ENCODE measurements at regions not wholly inside any gene's neighbourhood (a gene's known extent, or its start where the extent isn't known, plus 50 kb on each side); places are given as distances from the start of the nearest gene placed in this dataset.
"Not testable (repeated sequence)": the region's sequence is repeated elsewhere in the genome, so short reads cannot be mapped to it uniquely, and the experiment has no call there.

DNA sequence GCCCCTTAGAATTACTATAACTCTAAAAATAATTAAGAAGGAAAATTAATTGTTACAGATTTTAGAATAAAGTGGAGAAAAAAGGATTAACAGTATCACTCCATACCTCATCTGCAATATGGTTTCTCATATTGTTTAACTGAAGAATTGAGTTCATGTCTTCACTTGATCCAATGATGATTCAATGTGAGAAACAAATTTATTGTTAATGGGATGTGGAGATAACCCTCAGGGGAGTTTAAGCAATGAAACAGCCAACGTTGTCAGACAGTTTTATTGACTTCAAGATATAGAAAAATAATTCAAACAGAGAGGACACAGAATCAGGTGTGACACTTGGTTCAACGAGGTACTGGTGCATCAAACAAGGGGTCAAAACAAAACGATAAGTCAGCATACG, 665.2 kb upstream of the ACO1 start:
- no peak for DNase-seq
- in situ Hi-C loops (cut with MboI; ENCODE audit: low pct_unique_long_range_greater_than_20kb, low sequenced_read_pairs), result no loop called here

DNA sequence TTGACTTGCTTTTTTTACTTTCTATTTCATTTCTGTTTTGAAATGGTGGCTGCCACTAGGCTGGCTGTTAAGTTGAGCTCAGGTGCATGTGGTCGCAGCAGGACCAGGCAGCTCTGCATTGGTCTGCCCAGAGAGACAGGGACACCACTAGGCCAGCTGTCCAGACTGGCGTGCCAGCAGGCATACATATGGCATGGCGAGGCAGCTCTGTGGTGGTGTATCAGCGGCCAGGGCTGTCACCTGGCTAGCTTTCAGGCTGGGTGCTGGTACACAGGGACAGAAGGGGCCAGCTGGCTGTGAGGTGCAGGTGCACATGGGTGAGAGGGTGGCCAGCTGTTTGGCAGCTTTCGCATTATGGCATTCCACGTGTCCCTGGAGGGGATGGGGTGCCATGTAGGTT, 654.0 kb upstream of the ACO1 start:
- in situ Hi-C loops (cut with MboI; ENCODE audit: low pct_unique_long_range_greater_than_20kb, low sequenced_read_pairs), result no loop called here
- DNase-seq, result no peak

DNA sequence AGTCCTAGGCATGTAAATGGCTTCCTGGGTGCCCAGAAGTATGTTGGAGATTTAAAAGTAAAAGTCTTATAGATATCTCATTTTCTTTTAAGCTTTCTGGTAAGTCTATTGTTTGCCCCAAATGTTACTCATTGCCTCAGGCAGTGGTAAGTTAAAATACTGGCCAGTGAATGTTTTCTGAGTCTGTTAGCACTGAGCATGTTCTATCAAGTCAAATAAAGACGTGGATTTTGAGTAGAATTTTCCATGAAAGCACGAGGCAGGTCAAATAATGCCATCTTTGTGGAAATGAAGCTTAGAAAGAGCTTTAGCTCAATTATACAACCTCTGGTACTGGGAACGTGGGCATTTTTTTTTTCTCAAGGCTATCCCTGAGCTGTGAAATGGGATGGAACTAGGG, 651.3 kb upstream of the ACO1 start:
- DNase-seq, result no peak
- in situ Hi-C loops (cut with MboI; ENCODE audit: low pct_unique_long_range_greater_than_20kb, low sequenced_read_pairs), result no loop called here

DNA sequence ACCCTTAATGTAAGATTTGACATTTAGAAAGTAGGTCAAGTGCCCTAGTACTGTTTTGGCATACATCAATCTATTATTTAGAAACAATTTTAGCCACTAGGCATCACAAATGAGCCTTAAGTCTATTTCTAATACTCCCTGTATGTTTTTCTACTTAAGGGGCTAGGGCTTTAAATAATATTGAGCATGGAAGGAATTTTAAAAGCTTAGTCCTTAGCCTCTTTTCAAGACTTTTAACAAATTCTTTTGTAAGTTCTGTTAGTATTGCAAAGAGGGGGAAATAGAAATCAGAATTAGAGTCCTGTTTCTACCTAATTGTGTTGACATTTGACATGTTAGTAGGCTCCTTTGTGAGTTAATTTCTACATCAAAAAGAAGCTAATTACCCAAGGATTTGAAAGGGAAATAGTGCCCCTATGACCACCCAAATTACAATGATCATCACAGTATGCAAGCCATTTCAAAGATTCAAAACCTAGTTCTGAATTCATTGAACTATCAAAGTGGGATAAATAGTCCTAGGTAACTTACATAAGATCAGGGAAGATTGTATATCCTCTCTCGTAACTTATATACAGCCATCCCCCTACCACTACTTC, 647.8 kb upstream of the ACO1 start:
- in situ Hi-C loops (cut with MboI; ENCODE audit: low pct_unique_long_range_greater_than_20kb, low sequenced_read_pairs), result no loop called here
- no peak for DNase-seq

DNA sequence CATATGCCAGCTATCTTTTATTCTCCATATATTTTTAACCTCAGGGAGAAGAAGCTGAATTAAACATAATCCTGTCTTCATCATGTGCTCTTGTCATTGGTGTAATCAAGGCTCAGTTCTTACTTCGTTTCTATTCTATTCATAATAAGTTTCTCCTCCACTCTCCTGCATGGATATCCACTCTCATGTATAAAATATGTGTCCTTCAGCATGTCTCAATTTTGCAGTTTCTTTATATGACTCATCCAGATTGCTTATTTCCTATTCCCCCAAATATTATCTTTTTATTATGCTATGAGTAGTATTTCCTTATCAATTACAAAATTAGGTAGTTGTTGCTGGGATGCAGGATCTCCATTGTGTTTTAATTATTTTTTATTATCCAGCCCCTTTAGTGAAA, 643.7 kb upstream of the ACO1 start:
- no peak for DNase-seq
- in situ Hi-C loops (cut with MboI; ENCODE audit: low pct_unique_long_range_greater_than_20kb, low sequenced_read_pairs), result no loop called here

DNA sequence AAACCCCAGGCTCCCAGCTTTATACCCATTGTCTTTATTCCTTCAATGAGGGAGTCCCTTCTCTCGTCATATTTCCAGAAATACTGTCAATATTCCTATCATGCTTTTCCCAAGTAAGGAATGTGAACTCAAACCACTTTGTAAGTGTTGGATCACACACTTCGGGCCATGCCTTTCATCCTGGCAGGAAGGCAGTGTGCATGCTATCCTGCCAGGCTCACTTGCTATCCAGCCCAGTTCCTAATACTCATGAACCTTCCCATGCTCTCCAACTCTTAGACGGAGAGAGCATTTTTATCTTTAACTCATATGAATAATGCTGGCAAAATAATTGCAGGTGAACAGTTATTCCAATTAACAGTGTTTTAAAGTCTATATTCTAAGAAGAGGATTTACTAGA, 639.9 kb upstream of the ACO1 start:
- no peak for DNase-seq
- in situ Hi-C loops (cut with MboI; ENCODE audit: low pct_unique_long_range_greater_than_20kb, low sequenced_read_pairs), result no loop called here

DNA sequence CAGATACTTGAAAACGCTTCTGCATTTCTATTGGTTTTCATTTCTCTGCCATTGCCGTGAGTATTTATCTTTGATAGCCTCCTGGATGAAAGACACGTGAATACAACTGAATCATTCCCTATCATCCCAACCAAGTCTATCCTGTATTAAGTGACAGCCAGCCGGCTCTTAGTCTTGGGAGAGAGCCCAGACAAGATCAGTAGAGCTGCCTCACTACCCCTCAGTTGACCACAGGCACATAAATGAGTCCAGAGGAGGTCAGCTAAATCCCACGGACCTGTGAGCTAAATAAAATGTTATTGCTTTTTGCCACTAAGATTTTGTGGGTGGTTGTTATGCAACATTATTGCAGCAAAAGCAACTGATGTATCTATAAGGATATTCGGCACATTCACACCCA, 639.0 kb upstream of the ACO1 start:
- no peak for DNase-seq
- in situ Hi-C loops (cut with MboI; ENCODE audit: low pct_unique_long_range_greater_than_20kb, low sequenced_read_pairs), result no loop called here

DNA sequence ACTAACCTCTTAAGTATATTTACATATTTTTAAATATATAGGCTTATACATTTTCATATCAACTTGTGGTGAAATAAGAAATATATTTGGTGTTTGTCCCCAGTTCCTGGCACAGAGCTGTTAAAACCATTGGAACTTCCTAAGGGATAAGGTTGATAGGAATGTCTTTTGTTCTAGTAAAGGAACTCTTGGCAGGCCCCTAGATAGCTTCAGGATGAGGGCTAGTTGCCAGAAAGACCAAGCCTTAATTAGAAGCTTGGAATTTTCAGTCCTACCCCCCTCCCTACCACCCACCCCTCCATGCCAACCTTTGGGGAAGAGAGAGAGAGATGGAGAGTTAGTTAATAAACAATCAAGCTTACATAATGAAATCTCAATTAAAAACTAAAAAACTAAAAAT, 638.6 kb upstream of the ACO1 start:
- in situ Hi-C loops (cut with MboI; ENCODE audit: low pct_unique_long_range_greater_than_20kb, low sequenced_read_pairs), result no loop called here
- DNase-seq, result no peak

DNA sequence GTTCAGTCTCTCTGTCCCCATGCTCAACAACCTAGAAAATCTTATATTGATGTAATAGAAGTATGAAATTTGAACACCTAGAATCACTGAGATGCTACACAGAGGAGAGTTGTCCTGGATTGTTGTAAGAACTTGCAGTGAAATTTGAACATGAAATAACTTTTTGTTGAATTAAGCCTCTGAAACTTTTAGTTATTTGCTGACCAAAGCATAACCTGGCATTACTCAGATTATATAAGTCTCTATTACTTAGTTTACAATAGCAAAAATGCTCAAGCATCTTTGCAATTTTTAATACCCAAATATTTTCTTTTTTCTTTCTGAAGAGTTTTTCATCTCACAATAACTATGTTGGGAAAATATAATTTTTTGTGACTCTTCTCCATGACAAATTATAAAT, 630.7 kb upstream of the ACO1 start:
- DNase-seq, result no peak
- in situ Hi-C loops (cut with MboI; ENCODE audit: low pct_unique_long_range_greater_than_20kb, low sequenced_read_pairs), result no loop called here

DNA sequence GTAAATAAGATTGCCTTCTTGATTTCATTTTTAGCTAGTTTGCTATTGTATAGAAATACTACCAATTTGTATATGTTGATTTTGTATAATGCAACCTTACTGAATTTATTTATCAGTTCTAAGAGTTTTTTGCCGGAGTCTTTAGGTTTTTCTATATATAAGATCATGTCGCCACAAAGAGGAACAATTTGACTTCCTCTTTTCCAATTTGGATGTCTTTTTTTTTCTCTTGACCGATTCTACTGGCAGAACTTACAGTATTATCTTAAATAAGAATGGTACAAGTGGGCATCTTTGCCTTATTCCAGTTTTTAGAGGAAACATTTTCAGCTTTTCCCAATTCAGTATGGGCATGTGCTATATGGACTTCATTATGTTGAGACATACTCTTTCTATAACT, 624.7 kb upstream of the ACO1 start:
- in situ Hi-C loops (cut with MboI; ENCODE audit: low pct_unique_long_range_greater_than_20kb, low sequenced_read_pairs), result no loop called here
- peak; percentile 41 for DNase-seq

DNA sequence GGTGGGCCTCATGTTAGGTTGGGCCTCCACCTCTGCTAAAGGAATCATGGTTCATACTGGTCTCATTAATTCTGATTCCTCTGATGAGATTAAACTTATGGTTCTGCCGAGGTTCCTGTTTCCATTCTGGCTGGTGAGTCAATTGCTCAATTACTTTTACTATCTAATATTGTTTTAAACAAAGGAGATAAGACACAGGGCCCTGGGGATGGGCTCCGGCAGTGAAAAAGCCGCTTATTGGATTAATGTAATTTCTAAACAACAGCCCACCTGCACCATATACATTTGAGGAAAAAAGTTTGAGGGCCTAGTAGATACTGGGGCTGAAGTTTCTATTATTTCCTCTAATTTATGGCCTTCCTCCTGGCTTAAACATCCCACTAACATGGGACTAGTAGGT, 610.4 kb upstream of the ACO1 start:
- DNase-seq; in situ Hi-C loops (cut with MboI; ENCODE audit: low pct_unique_long_range_greater_than_20kb, low sequenced_read_pairs): not testable (repeated sequence)

DNA sequence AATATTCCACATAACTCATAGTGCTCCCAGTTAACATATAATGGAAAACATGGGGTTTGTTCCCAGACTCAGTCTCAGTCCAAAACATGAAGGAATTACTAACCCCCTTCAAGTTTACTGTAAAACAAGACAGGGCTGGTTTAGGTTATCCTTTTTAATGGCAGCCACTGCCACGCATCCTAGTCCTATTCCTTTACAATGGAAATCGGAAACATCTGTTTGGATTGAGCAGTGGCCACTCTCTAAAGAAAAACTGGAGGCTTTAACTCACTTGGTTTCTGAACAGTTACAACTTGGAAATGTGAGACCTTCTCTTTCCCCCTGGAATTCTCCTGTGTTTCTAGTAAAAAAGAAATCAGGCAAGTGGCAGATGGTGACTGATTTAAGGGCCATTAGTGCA, 609.9 kb upstream of the ACO1 start:
- in situ Hi-C loops (cut with MboI; ENCODE audit: low pct_unique_long_range_greater_than_20kb, low sequenced_read_pairs), result no loop called here
- no peak for DNase-seq

DNA sequence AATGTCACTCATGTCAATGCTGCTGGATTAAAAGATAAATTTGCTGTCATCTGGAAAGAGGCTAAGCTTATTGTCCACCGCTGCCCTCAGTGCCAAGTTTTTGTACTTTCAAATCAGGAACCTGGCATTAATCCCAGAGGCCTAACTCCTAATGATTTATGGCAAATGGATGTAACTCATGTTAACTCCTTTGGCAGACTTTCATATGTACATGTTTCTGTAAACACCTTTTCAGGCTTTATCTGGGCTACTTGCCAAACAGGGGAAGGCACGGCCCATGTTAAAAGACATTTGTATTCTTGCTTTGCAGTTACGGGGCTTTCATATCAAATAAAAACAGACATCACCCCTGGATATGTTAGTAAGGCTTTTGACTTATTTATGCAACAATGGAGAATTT, 608.0 kb upstream of the ACO1 start:
- no peak for DNase-seq
- in situ Hi-C loops (cut with MboI; ENCODE audit: low pct_unique_long_range_greater_than_20kb, low sequenced_read_pairs), result no loop called here

DNA sequence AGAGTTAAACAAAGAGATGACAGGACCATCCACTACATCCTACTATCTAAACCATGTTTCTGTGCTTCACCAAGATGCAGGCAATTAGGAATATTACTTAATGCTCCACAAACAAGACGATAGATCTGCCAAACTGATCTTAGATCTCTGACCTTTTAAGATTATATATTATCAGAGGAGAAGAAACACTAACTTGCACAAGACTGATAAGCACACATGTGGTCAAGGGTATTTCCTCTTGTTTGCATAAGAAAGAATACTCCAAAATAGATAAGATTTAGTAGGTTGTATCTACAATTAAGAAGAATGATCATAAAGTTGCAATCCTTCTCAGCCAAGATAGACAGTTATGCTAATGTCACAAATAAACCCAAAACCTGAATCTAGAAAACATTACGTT, 601.0 kb upstream of the ACO1 start:
- no peak for DNase-seq
- in situ Hi-C loops (cut with MboI; ENCODE audit: low pct_unique_long_range_greater_than_20kb, low sequenced_read_pairs), result no loop called here

DNA sequence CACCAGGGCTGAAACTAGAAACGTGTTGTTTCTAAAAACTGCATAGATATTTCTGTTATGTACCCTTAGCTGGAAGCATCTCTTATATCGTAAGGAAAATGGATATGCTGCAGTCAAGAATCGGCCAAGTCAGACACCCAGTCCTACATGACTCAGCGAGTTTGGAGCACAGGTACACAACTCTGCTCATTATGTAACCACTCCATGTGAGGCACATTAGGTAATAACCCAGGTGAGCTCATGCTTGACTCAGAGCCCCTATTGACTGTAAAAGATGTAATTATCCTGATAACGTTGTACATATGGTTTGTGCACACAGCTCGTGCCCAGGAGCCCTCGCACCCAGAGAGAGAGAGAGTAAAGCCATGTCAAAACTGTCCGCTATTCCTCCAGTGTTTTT, 593.7 kb upstream of the ACO1 start:
- in situ Hi-C loops (cut with MboI; ENCODE audit: low pct_unique_long_range_greater_than_20kb, low sequenced_read_pairs), result no loop called here
- DNase-seq, result no peak

DNA sequence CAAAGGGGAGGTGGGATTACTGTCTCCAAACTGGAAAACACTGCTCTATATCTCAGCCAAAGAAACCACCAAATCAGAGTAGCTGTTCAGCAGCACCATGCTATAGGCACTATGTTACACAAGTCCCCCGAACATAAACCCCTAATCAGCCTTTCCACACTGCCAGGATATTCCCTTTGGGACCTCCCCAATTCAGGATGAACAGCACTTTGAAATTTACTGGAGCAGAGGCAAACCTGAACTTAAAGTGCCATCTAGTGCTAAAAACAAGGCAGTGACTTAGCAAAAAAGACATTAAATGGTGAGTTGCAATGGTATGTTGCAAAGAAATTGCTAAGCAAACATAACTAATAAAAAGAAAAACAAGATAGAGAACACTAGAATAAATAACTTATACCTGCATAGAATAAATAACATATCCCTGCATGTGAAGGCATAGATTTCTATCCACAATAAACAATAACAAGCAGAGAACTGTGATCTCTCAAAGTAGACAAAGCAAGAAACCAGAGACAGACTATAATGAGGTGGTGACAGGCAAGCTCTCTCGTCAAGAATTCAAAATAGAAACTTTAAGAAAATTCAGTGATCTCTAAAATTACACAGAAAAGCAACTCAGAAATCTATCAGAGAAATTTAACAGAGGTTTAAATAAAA, 584.4 kb upstream of the ACO1 start:
- in situ Hi-C loops (cut with MboI; ENCODE audit: low pct_unique_long_range_greater_than_20kb, low sequenced_read_pairs), result no loop called here
- DNase-seq, result peak; percentile 22

DNA sequence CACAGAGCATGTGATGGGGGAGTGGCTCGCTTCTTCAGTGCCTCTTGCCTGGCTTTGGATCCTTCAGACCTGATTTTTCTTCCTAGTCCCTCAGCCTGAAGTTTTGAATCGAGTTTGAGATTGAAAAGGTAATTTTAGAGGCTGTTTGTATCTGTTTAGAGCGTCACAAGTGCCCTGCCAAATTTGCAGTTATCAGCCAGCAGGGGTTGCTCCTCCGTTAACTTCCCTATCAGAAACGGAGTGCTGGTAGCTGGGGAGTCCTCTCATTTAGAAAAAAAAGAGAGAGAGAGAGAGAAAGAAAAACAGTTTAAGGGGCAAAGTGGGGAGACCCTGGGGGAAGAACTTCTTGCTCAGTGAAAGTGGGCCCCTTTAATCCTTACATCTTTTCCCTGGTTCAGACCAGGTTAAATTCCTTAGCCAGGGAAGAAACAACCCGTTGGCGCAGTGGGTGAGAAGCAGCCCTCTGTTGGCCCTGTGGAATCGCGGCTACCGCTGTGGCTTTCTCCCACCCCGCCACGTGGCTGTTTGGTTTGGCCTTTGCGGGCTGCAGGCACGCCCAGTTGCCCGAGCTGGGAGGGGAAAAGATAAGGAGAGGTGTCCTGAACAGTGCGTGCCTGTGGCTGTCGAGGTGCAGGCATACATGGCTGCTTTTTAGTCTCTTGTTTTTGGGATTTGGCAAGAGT, 576.7 kb upstream of the ACO1 start:
- in situ Hi-C loops (cut with MboI; ENCODE audit: low pct_unique_long_range_greater_than_20kb, low sequenced_read_pairs), result no loop called here

DNA sequence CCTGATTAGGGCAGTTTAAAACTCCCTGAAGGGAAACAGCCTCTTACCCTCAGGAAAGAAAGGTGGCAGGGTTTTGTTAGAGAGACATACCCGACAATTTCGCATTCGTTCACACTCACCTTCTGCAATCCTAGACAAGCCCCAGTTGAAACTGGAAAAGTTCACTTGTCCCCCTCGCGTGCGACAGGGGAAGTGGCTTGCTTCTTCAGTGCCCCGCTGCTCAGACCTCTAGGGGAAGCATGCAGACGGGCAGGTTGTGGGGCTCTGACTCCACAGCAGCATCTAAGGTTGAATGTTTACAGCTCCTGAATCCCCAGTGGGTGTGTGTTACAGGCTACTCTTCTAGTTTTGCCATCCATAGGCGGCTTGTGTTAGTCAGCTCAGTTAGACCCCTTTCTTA, 575.7 kb upstream of the ACO1 start:
- DNase-seq, result no peak
- in situ Hi-C loops (cut with MboI; ENCODE audit: low pct_unique_long_range_greater_than_20kb, low sequenced_read_pairs), result no loop called here

More for the DNA sequence above, 576.7 kb upstream of the ACO1 start:
- peak; percentile 3 for DNase-seq

DNA sequence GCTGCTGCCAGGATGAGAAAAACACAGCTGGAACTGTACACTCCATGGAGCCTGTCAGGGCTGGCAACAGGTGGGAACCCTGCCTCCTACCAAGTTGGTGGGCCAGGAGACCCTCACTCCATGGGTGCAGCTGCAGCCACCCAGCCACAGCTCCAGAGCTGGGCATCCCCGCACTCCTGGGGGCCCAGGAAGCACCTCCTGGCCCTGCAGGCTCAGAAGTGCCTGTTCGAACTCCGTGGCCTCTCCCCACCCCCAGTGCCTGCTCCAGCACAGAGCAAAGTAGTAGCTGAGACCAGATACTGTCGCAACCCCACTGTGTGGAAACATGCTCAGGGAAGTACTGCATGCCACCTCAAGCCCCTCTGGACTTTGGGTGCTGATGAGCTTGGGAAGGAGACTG, 564.0 kb upstream of the ACO1 start:
- DNase-seq, result no peak
- in situ Hi-C loops (cut with MboI; ENCODE audit: low pct_unique_long_range_greater_than_20kb, low sequenced_read_pairs), result no loop called here

DNA sequence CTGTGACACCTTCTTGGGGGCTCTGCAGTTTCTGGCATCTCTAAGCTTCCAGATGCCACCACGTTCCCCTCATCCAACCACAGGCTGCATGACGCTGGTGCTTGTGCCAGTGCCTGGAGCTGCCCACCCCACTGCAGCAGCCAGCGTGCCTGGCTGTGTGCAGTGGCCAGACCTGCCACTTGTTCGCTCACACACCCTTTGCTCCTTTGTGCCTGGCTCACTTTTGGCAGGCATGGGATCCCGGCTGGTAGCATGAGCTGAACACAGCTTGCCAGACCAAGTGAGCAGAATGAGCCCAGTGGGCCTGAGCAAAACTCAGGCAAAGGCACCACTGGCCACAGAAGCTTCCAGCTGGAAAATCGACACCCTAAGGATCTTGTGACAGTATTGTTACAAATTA, 562.9 kb upstream of the ACO1 start:
- in situ Hi-C loops (cut with MboI; ENCODE audit: low pct_unique_long_range_greater_than_20kb, low sequenced_read_pairs), result no loop called here
- no peak for DNase-seq

DNA sequence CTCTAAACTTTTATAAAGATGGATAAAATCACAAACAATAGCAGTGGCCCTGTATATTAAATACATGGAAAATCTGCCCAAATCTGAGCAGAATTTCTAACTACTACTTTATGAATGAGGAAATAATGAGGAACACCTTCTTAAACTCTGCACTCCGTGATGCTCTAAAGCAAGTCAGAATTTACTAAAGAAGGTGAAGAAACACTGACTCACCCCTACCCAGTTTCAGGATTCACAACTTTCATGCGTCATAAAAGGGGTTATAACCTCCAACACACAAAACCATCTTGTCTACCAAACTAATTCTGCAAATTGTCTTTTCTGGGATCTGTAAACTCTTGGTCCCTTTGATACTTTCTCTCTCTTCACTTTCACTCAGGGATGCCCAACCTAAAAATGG, 561.1 kb upstream of the ACO1 start:
- in situ Hi-C loops (cut with MboI; ENCODE audit: low pct_unique_long_range_greater_than_20kb, low sequenced_read_pairs), result no loop called here
- no peak for DNase-seq
